ENCODE measurements at regions not wholly inside any gene's neighbourhood (a gene's known extent, or its start where the extent isn't known, plus 50 kb on each side); places are given as distances from the start of the nearest gene placed in this dataset.

DNA sequence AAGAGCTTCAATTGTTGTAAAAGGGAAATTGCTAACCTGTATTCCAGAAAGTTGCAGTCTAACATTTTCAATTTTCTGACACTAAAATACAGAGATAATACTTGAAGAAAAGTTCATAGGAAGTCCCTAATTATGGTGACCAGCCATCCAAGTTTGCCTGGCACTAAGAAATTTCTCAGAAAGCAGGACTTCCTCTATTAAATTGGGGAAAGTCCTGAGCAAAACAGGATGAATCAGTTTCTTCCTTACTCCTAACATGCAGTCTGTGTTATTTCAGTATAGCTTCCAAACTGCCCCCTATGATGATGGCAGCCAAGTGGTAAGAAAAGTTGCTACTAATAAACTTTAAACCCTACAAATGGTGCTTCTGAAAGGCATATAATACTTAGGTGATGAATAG lies 133.5 kb upstream of the SGO1 start:
- H3K79me2 ChIP-seq (ENCODE audit: low read depth): no peaks in the 10 kb centered on the region
- H3K4me3 Mint-ChIP-seq: no peak overlapping the region
- H3K36me3 ChIP-seq: no peaks in the 10 kb centered on the region
- peaks cover 5% of the 10 kb centered on the region for H3K27me3 Mint-ChIP-seq (ENCODE audit: insufficient read depth, low read depth)
- H3K27me3 ChIP-seq: no peaks in the 10 kb centered on the region
- H3K9ac ChIP-seq: no peak overlapping the region
- H3K36me3 Mint-ChIP-seq: no peaks in the 10 kb centered on the region
- no peaks in the 10 kb centered on the region for H4K20me1 ChIP-seq (ENCODE audit: low read depth)
- no peak overlapping the region for H3K4me3 ChIP-seq
- TF ChIP-seq, protein P1, sequence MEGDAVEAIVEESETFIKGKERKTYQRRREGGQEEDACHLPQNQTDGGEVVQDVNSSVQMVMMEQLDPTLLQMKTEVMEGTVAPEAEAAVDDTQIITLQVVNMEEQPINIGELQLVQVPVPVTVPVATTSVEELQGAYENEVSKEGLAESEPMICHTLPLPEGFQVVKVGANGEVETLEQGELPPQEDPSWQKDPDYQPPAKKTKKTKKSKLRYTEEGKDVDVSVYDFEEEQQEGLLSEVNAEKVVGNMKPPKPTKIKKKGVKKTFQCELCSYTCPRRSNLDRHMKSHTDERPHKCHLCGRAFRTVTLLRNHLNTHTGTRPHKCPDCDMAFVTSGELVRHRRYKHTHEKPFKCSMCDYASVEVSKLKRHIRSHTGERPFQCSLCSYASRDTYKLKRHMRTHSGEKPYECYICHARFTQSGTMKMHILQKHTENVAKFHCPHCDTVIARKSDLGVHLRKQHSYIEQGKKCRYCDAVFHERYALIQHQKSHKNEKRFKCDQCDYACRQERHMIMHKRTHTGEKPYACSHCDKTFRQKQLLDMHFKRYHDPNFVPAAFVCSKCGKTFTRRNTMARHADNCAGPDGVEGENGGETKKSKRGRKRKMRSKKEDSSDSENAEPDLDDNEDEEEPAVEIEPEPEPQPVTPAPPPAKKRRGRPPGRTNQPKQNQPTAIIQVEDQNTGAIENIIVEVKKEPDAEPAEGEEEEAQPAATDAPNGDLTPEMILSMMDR (IDR thresholded peaks at IDR 0.05): no peak
- TF ChIP-seq EZH2phosphoT487 (IDR thresholded peaks at IDR 0.05) (no peak), EZH2 (IDR thresholded peaks at IDR 0.05) (no peak)
- no peak overlapping the region for H3K27ac ChIP-seq
- no peaks in the 10 kb centered on the region for H3K9me3 ChIP-seq (ENCODE audit: low read depth)
- H3K4me1 Mint-ChIP-seq: peaks cover 7% of the 10 kb centered on the region
- peaks cover 6% of the 10 kb centered on the region for H3K4me1 ChIP-seq
- DNase-seq (ENCODE audit: low spot score): no peak
- H3K4me2 ChIP-seq: no peak overlapping the region
- H3F3A ChIP-seq (ENCODE audit: low read depth): no peaks in the 10 kb centered on the region
- peak overlapping the region; percentile 26 for H2AFZ ChIP-seq (replicated peaks)
- no peaks in the 10 kb centered on the region for H3K9me3 Mint-ChIP-seq
- H3K27ac Mint-ChIP-seq: no peak overlapping the region

DNA sequence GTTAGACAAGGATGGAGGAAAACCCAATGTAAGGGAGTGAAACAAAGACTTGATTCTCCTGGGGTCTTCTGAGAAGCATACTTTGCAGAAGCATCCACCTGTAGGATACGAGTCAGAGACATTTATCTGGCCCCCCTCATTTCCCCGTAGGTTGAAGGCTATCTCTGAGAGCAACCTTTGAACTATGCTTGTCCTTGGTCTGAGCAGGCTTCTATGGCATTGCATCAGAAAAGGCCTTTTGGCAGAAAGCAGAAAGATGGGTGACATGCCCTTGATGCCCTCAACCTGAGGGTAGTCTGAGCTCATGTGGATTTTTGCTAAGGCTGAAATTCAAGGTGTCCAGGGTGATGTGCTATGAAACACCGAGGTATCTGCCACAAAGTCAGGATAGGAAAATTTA lies 131.6 kb upstream of the SGO1 start:
- no peak overlapping the region for H3K4me2 ChIP-seq
- H3K79me2 ChIP-seq (ENCODE audit: low read depth): no peaks in the 10 kb centered on the region
- H4K20me1 ChIP-seq (ENCODE audit: low read depth): no peaks in the 10 kb centered on the region
- H3K27me3 ChIP-seq: no peaks in the 10 kb centered on the region
- DNase-seq (ENCODE audit: low spot score): no peak
- H3K27me3 Mint-ChIP-seq (ENCODE audit: insufficient read depth, low read depth): no peaks in the 10 kb centered on the region
- H3K4me3 ChIP-seq: no peak overlapping the region
- no peak overlapping the region for H3K9ac ChIP-seq
- no peak overlapping the region for H3K4me3 Mint-ChIP-seq
- no peak overlapping the region for H3K27ac ChIP-seq
- no peaks in the 10 kb centered on the region for H3K36me3 Mint-ChIP-seq
- no peaks in the 10 kb centered on the region for H3K9me3 Mint-ChIP-seq
- H3F3A ChIP-seq (ENCODE audit: low read depth): no peaks in the 10 kb centered on the region
- H3K4me1 ChIP-seq: peaks cover 6% of the 10 kb centered on the region
- H2AFZ ChIP-seq (replicated peaks): no peak overlapping the region
- H3K27ac Mint-ChIP-seq: no peak overlapping the region
- peaks cover 7% of the 10 kb centered on the region for H3K4me1 Mint-ChIP-seq
- no peak for TF ChIP-seq EZH2 (IDR thresholded peaks at IDR 0.05)
- H3K36me3 ChIP-seq: no peaks in the 10 kb centered on the region
- H3K9me3 ChIP-seq (ENCODE audit: low read depth): no peaks in the 10 kb centered on the region

DNA sequence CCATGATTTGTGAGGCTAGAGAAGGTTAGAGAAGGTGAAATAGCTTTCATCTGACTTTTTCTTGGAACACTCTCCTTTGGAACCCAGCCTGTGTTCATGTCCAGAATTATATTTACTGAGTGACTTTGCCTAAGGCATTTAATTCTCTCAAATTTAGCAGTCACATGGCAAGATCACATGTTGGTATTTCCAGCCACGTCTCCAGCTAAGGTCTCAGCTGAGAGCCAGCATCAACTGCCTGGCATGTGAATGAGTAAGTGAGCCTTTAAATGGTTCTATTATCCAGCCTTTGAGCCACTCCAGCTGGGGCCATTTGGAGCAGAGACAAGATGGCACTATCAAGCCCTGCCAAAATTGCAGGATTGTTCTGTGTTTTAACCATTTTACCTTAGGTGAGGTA lies 130.2 kb upstream of the SGO1 start:
- Histone ChIP-seq H3K27me3 (no peaks in the 10 kb centered on the region), H2AFZ (replicated peaks) (no peak overlapping the region), H3F3A (ENCODE audit: low read depth) (no peaks in the 10 kb centered on the region), H3K36me3 (no peaks in the 10 kb centered on the region), H3K79me2 (ENCODE audit: low read depth) (no peaks in the 10 kb centered on the region), H3K27ac (no peak overlapping the region), H3K4me2 (no peak overlapping the region), H3K4me3 (no peak overlapping the region), H3K9me3 (ENCODE audit: low read depth) (no peaks in the 10 kb centered on the region), H3K4me1 (peaks cover 6% of the 10 kb centered on the region), H4K20me1 (ENCODE audit: low read depth) (no peaks in the 10 kb centered on the region), H3K9ac (no peak overlapping the region)
- H3K36me3 Mint-ChIP-seq: no peaks in the 10 kb centered on the region
- no peak overlapping the region for H3K27ac Mint-ChIP-seq
- TF ChIP-seq EZH2phosphoT487 (IDR thresholded peaks at IDR 0.05) (no peak), EZH2 (IDR thresholded peaks at IDR 0.05) (no peak)
- TF ChIP-seq, protein P1 (IDR thresholded peaks at IDR 0.05): no peak
- no peaks in the 10 kb centered on the region for H3K27me3 Mint-ChIP-seq (ENCODE audit: insufficient read depth, low read depth)
- no peak overlapping the region for H3K4me3 Mint-ChIP-seq
- peaks cover 8% of the 10 kb centered on the region for H3K4me1 Mint-ChIP-seq
- H3K9me3 Mint-ChIP-seq: peaks cover 2% of the 10 kb centered on the region
- DNase-seq (ENCODE audit: low spot score): no peak

DNA sequence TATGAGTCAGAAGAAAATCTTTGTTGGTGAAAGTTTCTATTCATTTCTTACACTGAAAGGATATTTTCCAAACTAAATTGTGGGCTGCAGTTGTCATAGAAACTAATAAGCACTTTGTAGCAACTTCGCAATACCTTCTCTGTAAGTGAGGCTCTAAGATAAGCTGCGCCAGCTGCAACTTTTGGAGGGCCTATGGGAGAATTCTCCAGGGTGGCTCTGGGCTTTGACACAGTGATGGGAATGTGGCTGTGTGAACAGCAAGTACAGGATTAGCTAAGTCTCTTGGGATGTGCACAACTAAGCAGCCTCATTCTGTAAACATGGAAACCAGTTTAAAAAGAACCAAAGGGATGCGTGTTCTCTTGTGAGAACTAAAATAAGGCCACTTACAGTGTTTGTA lies 124.6 kb upstream of the SGO1 start:
- no peaks in the 10 kb centered on the region for H3F3A ChIP-seq (ENCODE audit: low read depth)
- H3K9ac ChIP-seq: no peak overlapping the region
- no peaks in the 10 kb centered on the region for H3K36me3 ChIP-seq
- no peak overlapping the region for H3K4me3 ChIP-seq
- peaks cover 11% of the 10 kb centered on the region for H3K4me1 Mint-ChIP-seq
- DNase-seq (ENCODE audit: low spot score): peak; percentile 35
- no peak overlapping the region for H3K27ac ChIP-seq
- no peak overlapping the region for H3K4me3 Mint-ChIP-seq
- H3K27ac Mint-ChIP-seq: no peak overlapping the region
- H3K4me1 ChIP-seq: peaks cover 5% of the 10 kb centered on the region
- TF ChIP-seq EZH2phosphoT487 (IDR thresholded peaks at IDR 0.05): no peak
- no peak for TF ChIP-seq EZH2 (IDR thresholded peaks at IDR 0.05)
- no peaks in the 10 kb centered on the region for H3K27me3 ChIP-seq
- H3K79me2 ChIP-seq (ENCODE audit: low read depth): no peaks in the 10 kb centered on the region
- no peak overlapping the region for H3K4me2 ChIP-seq
- H3K9me3 Mint-ChIP-seq: peaks cover 4% of the 10 kb centered on the region
- H3K9me3 ChIP-seq (ENCODE audit: low read depth): no peaks in the 10 kb centered on the region
- H3K27me3 Mint-ChIP-seq (ENCODE audit: insufficient read depth, low read depth): peaks cover 2% of the 10 kb centered on the region
- no peaks in the 10 kb centered on the region for H4K20me1 ChIP-seq (ENCODE audit: low read depth)
- H2AFZ ChIP-seq (replicated peaks): no peak overlapping the region
- H3K36me3 Mint-ChIP-seq: no peaks in the 10 kb centered on the region
